Spleen (tissue), 11 donors: ENCODE measurements at regions not wholly inside any gene's neighbourhood (a gene's known extent, or its start where the extent isn't known, plus 50 kb on each side); places are given as distances from the start of the nearest gene placed in this dataset.
"Not testable (repeated sequence)": the region's sequence is repeated elsewhere in the genome, so short reads cannot be mapped to it uniquely, and the experiment has no call there.

Source experiments
- DNase-seq: peaks from one replicate; pipeline ENCODE4 v3.0.0-alpha.2; 2020
- H3K27ac ChIP-seq, 8 donors: fragments of 200-600 bp; sonication (generic) in 7 of 8; 1 replicate in 4 of 8; 2 replicates in 4 of 8; pipeline versions ENCODE4 v1.5.0 to v1.8.0; 2016 to 2021; ENCODE audit warnings: inconsistent platforms in 4 of 8, mild to moderate bottlenecking in 4 of 8, moderate library complexity in 1 of 8
- H3K27me3 ChIP-seq, 7 donors: fragments of 200-600 bp; sonication (generic) in 6 of 7; replicated peaks in 1 of 7; 1 replicate in 4 of 7; 2 replicates in 3 of 7; pipeline versions ENCODE4 v1.5.0 to v1.8.0; 2016 to 2021; ENCODE audit warnings: inconsistent platforms in 3 of 7, mild to moderate bottlenecking in 1 of 7
- H3K36me3 ChIP-seq, 6 donors: fragments of 200-600 bp; sonication (generic) in 5 of 6; 1 replicate in 4 of 6; 2 replicates in 2 of 6; pipeline versions ENCODE4 v1.5.0 to v1.8.0; 2016 to 2021; ENCODE audit warnings: inconsistent platforms in 2 of 6
- H3K4me1 ChIP-seq, 6 donors: fragments of 200-600 bp; sonication (generic) in 5 of 6; 1 replicate in 3 of 6; 2 replicates in 3 of 6; pipeline versions ENCODE4 v1.5.0 to v1.8.0; 2016 to 2021; ENCODE audit warnings: inconsistent platforms in 3 of 6
- H3K4me3 ChIP-seq, 8 donors: fragments of 200-600 bp; sonication (generic) in 7 of 8; 1 replicate in 4 of 8; 2 replicates in 4 of 8; pipeline versions ENCODE4 v1.5.0 to v1.8.0; 2016 to 2021; ENCODE audit warnings: inconsistent platforms in 4 of 8, mild to moderate bottlenecking in 4 of 8, moderate library complexity in 2 of 8
- H3K9me3 ChIP-seq, 8 donors: fragments of 200-600 bp; sonication (generic) in 7 of 8; 1 replicate in 4 of 8; 2 replicates in 4 of 8; pipeline versions ENCODE4 v1.5.0 to v1.8.0; 2016 to 2021; ENCODE audit warnings: inconsistent platforms in 4 of 8
- POLR2A ChIP-seq, 3 donors: fragments of 450-650 bp; IDR thresholded peaks; one replicate each; pipeline ENCODE4 v1.5.1; 2017; ENCODE audit warnings: antibody characterized with exemption in 3 of 3, mild to moderate bottlenecking in 1 of 3
- POLR2AphosphoS5 ChIP-seq, 3 donors: sonication (generic); formaldehyde crosslinking; IDR thresholded peaks; one replicate each; pipeline ENCODE4 v1.5.1; 2017; ENCODE audit warnings: antibody characterized with exemption in 3 of 3
- WGBS, 5 donors: extraction: QIAGEN DNeasy Blood & Tissue Kit in 3 of 5; methylation state at CpG; one replicate each; pipeline versions ENCODE4 v1.1.5 to v1.1.7; 2013 to 2018; 5-methylcytosine and 5-hydroxymethylcytosine counted together
- intact Hi-C: fragments of 100-400 bp; cut with DNase I; formaldehyde crosslinking; loops from one replicate; pipeline ENCODE4 v1.15.0; 2023; ENCODE audit warnings: low total_unique reads
- TF ChIP-seq, protein P1 (sequence below), 11 experiments: fragments of 200-600 bp in 7 of 11; fragments of 450-650 bp in 4 of 11; sonication (generic) in 4 of 11; IDR thresholded peaks in 8 of 11; conservative IDR thresholded peaks in 3 of 11; 1 replicate in 7 of 11; 2 replicates in 4 of 11; pipeline versions ENCODE4 v1.4.0 to v1.8.0; 2016 to 2021; ENCODE audit warnings: antibody characterized with exemption in 11 of 11, inconsistent platforms in 4 of 11, mild to moderate bottlenecking in 1 of 11
- donor health status: healthy with polysubstance abuse.
- donor health status: DM: no; HTN: no; CAD: no; lungs with moderate emphysema.
- donor health status: DM: no; HTN: no; CAD: no.
- donor health status: Bipolar disorder and iron deficiency.
- donor health status: healthy.
- donor health status: DM: no; HTN: no; CAD: no.
- donor health status: DM: yes; HTN: yes; CAD: no.

- no peaks in the 10 kb centered on the region for H3K9me3 ChIP-seq
Observed at GRCh38 chr15:75770131-75770530, 57.5 kb upstream of the CSPG4 start.

DNA sequence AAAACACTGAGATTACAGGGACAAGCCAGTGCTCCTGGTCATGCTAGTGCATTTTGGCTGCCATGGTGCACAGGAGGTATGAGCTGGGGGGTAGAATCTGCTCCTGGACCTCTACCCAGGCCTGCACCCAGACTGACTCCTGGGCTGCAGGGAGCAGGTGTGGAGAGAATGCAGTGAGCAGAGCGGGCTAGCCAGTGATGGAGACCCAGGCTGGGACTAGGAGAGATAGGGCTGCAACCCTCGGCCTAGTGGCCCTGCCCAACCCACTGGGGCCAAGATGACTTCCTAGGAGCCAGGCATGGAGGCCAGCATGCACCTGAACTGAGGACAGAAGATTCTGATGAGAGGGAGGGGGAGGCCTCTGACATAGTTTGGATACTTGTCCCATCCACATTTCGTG, 55.9 kb upstream of the CSPG4 start:
- H3K4me3 ChIP-seq, H3K27me3 ChIP-seq, H3K4me1 ChIP-seq, H3K27ac ChIP-seq, intact Hi-C loops, H3K9me3 ChIP-seq, H3K36me3 ChIP-seq: not testable (repeated sequence)
- peak; percentile 55 for DNase-seq
- 65 to 93% (median 86%) methylated on average over 1 to 3 of the region's 3 CpGs for WGBS, 5 donors

More at GRCh38 chr15:75770131-75770530, 57.5 kb upstream of the CSPG4 start:
- Histone ChIP-seq H3K27me3 (no peaks in the 10 kb centered on the region), H3K4me1 (no peaks in the 10 kb centered on the region), H3K27ac (no peak overlapping the region), H3K4me3 (no peak overlapping the region), H3K36me3 (no peaks in the 10 kb centered on the region)
- intact Hi-C loops: no loop called here
- DNase-seq: no peak
- TF ChIP-seq, protein P1, sequence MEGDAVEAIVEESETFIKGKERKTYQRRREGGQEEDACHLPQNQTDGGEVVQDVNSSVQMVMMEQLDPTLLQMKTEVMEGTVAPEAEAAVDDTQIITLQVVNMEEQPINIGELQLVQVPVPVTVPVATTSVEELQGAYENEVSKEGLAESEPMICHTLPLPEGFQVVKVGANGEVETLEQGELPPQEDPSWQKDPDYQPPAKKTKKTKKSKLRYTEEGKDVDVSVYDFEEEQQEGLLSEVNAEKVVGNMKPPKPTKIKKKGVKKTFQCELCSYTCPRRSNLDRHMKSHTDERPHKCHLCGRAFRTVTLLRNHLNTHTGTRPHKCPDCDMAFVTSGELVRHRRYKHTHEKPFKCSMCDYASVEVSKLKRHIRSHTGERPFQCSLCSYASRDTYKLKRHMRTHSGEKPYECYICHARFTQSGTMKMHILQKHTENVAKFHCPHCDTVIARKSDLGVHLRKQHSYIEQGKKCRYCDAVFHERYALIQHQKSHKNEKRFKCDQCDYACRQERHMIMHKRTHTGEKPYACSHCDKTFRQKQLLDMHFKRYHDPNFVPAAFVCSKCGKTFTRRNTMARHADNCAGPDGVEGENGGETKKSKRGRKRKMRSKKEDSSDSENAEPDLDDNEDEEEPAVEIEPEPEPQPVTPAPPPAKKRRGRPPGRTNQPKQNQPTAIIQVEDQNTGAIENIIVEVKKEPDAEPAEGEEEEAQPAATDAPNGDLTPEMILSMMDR (IDR thresholded peaks at IDR 0.05 in 8 of 11, conservative IDR thresholded peaks at IDR 0.05 in 3 of 11): no peak
- TF ChIP-seq POLR2AphosphoS5 (IDR thresholded peaks at IDR 0.05) (no peak), POLR2A (IDR thresholded peaks at IDR 0.05) (no peak)
- 78 to 81% (median 79%) methylated on average over 3 of the region's 3 CpGs for WGBS, 5 donors

DNA sequence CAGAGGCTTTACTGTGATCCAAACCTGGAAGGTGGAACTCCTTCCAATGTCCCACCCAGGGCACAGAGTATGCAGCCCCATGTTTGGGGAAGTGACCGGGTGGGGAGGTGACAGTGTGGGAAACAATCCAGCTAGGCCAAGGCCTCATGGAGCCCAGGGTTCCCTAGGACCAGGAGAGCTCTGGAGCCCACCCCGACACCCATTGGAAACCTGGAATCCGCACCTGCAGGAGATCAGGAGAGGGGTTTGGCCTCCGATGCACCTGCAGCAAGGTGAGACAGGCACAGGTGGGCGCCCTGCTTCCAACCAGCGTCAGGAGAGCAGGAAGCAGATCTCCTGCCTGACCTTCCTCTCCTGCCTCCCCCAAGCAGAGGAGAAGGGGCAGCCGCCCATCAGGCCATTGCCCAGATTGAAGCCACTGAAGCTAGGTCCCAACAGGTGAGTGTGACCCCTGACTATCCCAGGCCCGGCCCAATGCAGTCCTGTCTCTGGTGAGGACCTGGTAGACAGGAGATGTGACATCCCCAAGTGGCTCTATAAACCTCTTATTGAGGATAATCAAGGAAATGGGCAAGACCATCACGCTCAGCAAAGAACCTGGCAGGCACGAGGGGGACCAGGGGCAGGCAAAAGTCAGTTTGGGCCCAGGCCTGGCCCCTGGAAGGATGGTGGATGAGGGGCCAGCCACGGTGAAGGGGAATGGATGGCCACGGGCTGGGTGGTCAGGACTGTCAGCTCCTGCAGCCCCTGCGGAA, 53.1 kb upstream of the CSPG4 start:
- 80 to 93% (median 89%) methylated on average over 7 to 13 of the region's 13 CpGs for WGBS, 5 donors
- intact Hi-C loops: not testable (repeated sequence)
- DNase-seq: peak; percentile 53

DNA sequence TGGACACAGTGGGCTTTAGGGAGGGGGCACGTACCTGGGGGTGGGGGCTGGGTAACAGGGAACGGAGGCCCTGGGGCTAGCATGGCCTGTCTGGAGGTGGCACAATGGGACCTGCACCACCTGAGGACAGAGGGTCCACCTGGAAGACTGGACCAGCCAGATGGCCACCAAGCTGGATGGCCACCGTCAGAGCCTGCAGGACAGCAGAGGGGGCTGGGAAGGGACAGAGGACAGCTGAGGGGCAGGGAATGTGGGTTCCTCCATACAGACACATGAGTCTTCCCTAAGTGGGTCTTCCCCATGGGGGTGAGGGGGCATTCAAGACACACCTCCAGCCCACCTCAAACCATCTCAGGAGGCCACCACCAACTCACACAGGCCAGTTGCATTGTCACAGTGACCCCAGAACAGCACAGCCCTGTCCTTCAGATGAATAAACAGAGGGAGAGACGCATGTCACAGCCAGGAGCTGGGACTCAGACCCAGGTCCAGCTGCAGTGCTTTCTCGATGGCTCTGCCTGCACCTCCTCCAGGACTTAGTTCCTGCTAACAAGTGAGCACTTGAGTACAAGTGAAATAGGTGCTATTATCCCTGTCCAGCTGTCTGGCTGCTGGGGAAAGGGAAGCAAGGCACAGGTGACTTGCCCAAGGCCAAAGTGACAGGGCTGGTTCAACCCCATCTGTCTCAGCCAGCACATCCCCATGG, 52.4 kb upstream of the CSPG4 start:
- DNase-seq: not testable (repeated sequence)
- 67 to 97% (median 91%) methylated on average over 2 to 5 of the region's 5 CpGs for WGBS, 5 donors

More for the DNA sequence above, 53.1 kb upstream of the CSPG4 start:
- H3K27ac ChIP-seq, H3K4me1 ChIP-seq, H3K27me3 ChIP-seq, H3K4me3 ChIP-seq, H3K9me3 ChIP-seq, H3K36me3 ChIP-seq: not testable (repeated sequence)

GRCh38 chr15:75763635-75764600, 51.3 kb upstream of the CSPG4 start:
- H3K36me3 ChIP-seq, H3K9me3 ChIP-seq, H3K27ac ChIP-seq, H3K27me3 ChIP-seq, H3K4me3 ChIP-seq, intact Hi-C loops: not testable (repeated sequence)
- WGBS, 5 donors: 83 to 92% (median 91%) methylated on average over 12 to 14 of the region's 14 CpGs
- DNase-seq: peak; percentile 53
- peaks cover 0 to 12% (median 5%) of the 10 kb centered on the region in 6 donors for H3K4me1 ChIP-seq

More for the DNA sequence above, 52.4 kb upstream of the CSPG4 start:
- H3K4me3 ChIP-seq, H3K27me3 ChIP-seq, H3K9me3 ChIP-seq, H3K36me3 ChIP-seq, intact Hi-C loops, H3K4me1 ChIP-seq, H3K27ac ChIP-seq: not testable (repeated sequence)
